ENCODE measurements at regions not wholly inside any gene's neighbourhood (a gene's known extent, or its start where the extent isn't known, plus 50 kb on each side); places are given as distances from the start of the nearest gene placed in this dataset.

GRCh38 chr13:108477376-108477775, 152.0 kb upstream of the MYO16 start:
- DNase-seq (ENCODE audit: low read depth): no peak
- TF ChIP-seq CTCF (IDR thresholded peaks at IDR 0.05; ENCODE audit: insufficient read depth, low read depth, low read length, missing control alignments): no peak
- H3K4me3 ChIP-seq (ENCODE audit: low read depth, low read length): no peak overlapping the region

DNA sequence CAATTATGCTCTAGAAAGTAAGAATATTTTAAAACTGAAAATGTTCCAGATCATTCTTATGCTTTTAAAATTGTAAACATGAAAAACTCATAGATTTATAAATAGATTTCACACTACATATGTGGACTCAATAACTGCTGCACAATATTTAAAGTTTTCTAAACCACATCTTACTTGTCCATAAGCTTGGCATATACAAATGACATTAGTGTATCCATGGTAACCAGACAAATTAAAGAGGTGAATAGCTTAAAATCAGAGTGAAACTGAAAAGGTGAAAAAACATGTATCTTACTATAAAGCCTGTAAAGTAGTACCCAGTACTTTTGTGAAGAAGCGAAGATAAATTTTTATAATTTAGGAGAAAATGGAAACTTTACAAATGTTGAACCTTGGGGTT, 151.2 kb upstream of the MYO16 start:
- no peak overlapping the region for H3K4me3 ChIP-seq (ENCODE audit: low read depth, low read length)
- no peak for TF ChIP-seq CTCF (IDR thresholded peaks at IDR 0.05; ENCODE audit: insufficient read depth, low read depth, low read length, missing control alignments)
- DNase-seq (ENCODE audit: low read depth): no peak

DNA sequence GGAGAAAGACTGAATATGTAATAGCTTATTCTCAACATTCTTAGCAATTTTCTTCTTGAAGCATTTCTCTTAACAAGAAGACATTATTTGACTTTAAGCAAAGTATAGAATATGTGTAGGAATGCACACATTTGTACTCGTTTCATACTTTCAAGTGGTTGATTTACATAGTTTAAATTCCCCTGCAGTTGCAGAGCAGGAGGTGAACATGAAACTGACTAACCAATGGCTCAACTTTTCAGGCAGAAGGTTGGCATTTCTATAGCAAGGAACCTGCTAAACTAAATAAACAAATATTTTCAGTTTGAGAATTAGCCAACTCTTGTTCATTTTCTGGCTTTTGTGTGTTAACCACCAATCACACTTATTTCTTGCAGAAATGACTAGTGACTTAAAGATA, 145.4 kb upstream of the MYO16 start:
- no peak for DNase-seq (ENCODE audit: low read depth)
- TF ChIP-seq CTCF (IDR thresholded peaks at IDR 0.05; ENCODE audit: insufficient read depth, low read depth, low read length, missing control alignments): no peak
- H3K4me3 ChIP-seq (ENCODE audit: low read depth, low read length): no peak overlapping the region

DNA sequence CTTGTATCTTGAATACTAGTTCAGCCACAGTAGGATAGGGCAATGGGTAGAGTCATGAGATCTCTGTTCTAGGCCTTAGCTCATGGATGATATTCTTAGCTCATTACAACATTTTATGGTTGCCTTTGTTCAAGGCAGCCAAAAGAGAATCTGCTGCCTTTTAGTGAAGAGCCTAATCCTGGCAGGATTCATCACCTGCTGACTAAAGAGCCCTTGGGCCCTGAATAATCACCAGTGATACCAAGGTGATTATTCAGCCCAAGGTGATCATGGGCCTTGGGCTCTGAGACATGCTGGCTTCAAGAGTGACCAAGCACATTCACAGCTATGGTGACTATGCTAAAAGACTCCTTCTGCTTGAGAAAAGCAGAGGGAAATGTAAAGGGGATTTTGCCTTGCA, 143.3 kb upstream of the MYO16 start:
- TF ChIP-seq CTCF (IDR thresholded peaks at IDR 0.05; ENCODE audit: insufficient read depth, low read depth, low read length, missing control alignments): no peak
- no peak for DNase-seq (ENCODE audit: low read depth)
- H3K4me3 ChIP-seq (ENCODE audit: low read depth, low read length): no peak overlapping the region

- H3K4me3 ChIP-seq (ENCODE audit: low read depth, low read length): no peak overlapping the region
- no peak for DNase-seq (ENCODE audit: low read depth)
- TF ChIP-seq CTCF (IDR thresholded peaks at IDR 0.05; ENCODE audit: insufficient read depth, low read depth, low read length, missing control alignments): no peak
These were observed 134.3 kb upstream of the MYO16 start for GRCh38 chr13:108494991-108495645.

- TF ChIP-seq CTCF (IDR thresholded peaks at IDR 0.05; ENCODE audit: insufficient read depth, low read depth, low read length, missing control alignments): no peak
- no peak for DNase-seq (ENCODE audit: low read depth)
- no peak overlapping the region for H3K4me3 ChIP-seq (ENCODE audit: low read depth, low read length)
These were observed 133.6 kb upstream of the MYO16 start for GRCh38 chr13:108495646-108496361.
